ENCODE measurements at regions not wholly inside any gene's neighbourhood (a gene's known extent, or its start where the extent isn't known, plus 50 kb on each side); places are given as distances from the start of the nearest gene placed in this dataset.

- DNase-seq (ENCODE audit: low read depth) (no peak), FAIRE-seq (no peak)
- Histone ChIP-seq H3K36me3 (ENCODE audit: control insufficient read depth, insufficient read depth, low read length) (no peaks in the 10 kb centered on the region), H3K27me3 (ENCODE audit: control insufficient read depth, insufficient read depth, low read length) (no peaks in the 10 kb centered on the region), H3K4me3 (ENCODE audit: low read depth, low read length) (no peak overlapping the region)
- no peak for TF ChIP-seq CTCF (IDR thresholded peaks at IDR 0.05; ENCODE audit: insufficient read depth, low read length, severe bottlenecking)
Measured at GRCh38 chr11:27807596-27807995, 107.3 kb upstream of the BDNF start.

DNA sequence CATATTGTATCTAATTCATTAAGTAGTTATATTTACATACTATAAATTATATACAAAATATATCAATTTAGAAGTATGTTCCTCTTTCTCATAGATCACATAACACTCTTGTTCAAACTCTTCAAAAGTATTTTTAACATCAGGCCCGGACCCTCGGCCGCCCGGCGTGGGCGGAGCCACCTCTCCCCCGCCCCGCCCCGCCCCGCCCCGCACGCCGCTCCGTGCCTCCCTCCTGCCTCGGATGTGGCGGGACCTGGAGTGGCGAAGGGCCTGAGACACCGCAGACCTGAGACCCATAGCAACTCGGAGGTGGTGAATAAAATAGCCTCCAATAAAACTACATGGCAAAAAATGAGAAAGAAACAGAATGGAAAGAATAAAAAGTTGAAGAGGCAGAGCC is 105.9 kb upstream of the BDNF start:
- DNase-seq (ENCODE audit: low read depth) (no peak), FAIRE-seq (no peak)
- no peak overlapping the region for H3K4me3 ChIP-seq (ENCODE audit: low read depth, low read length)
- H3K36me3 ChIP-seq (ENCODE audit: control insufficient read depth, insufficient read depth, low read length) = no peaks in the 10 kb centered on the region
- H3K27me3 ChIP-seq (ENCODE audit: control insufficient read depth, insufficient read depth, low read length) = no peaks in the 10 kb centered on the region
- no peak for TF ChIP-seq CTCF (IDR thresholded peaks at IDR 0.05; ENCODE audit: insufficient read depth, low read length, severe bottlenecking)

GRCh38 chr11:27795955-27796861 is 96.0 kb upstream of the BDNF start:
- DNase-seq (ENCODE audit: low read depth) (peak; percentile 3), FAIRE-seq (no peak)
- no peaks in the 10 kb centered on the region for H3K36me3 ChIP-seq (ENCODE audit: control insufficient read depth, insufficient read depth, low read length)
- H3K27me3 ChIP-seq (ENCODE audit: control insufficient read depth, insufficient read depth, low read length) = peaks cover 2% of the 10 kb centered on the region
- H3K4me3 ChIP-seq (ENCODE audit: low read depth, low read length) = no peak overlapping the region
- no peak for TF ChIP-seq CTCF (IDR thresholded peaks at IDR 0.05; ENCODE audit: insufficient read depth, low read length, severe bottlenecking)

- Histone ChIP-seq H3K4me3 (ENCODE audit: low read depth, low read length) (no peak overlapping the region), H3K27me3 (ENCODE audit: control insufficient read depth, insufficient read depth, low read length) (no peaks in the 10 kb centered on the region), H3K36me3 (ENCODE audit: control insufficient read depth, insufficient read depth, low read length) (no peaks in the 10 kb centered on the region)
- no peak for FAIRE-seq
- no peak for DNase-seq (ENCODE audit: low read depth)
- no peak for TF ChIP-seq CTCF (IDR thresholded peaks at IDR 0.05; ENCODE audit: insufficient read depth, low read length, severe bottlenecking)
Measured at GRCh38 chr11:27786864-27787263, 86.6 kb upstream of the BDNF start.

- H3K36me3 ChIP-seq (ENCODE audit: control insufficient read depth, insufficient read depth, low read length) = no peaks in the 10 kb centered on the region
- no peak for FAIRE-seq
- no peak overlapping the region for H3K4me3 ChIP-seq (ENCODE audit: low read depth, low read length)
- no peak for TF ChIP-seq CTCF (IDR thresholded peaks at IDR 0.05; ENCODE audit: insufficient read depth, low read length, severe bottlenecking)
- DNase-seq (ENCODE audit: low read depth) = no peak
- H3K27me3 ChIP-seq (ENCODE audit: control insufficient read depth, insufficient read depth, low read length) = no peaks in the 10 kb centered on the region
Measured at GRCh38 chr11:27786331-27786730, 86.1 kb upstream of the BDNF start.

All from bronchial epithelial cell (primary cell).